H1 (cell line): ENCODE measurements at regions not wholly inside any gene's neighbourhood (a gene's known extent, or its start where the extent isn't known, plus 50 kb on each side); places are given as distances from the start of the nearest gene placed in this dataset.

Source experiments
- CTCF ChIP-seq, 3 experiments: IDR thresholded peaks; 1 replicate in 2 of 3; 2 replicates in 1 of 3; pipeline versions ENCODE4 v1.5.1 to v1.6.1; 2011; ENCODE audit warnings: low read length in 3 of 3, mild to moderate bottlenecking in 3 of 3, inconsistent platforms in 2 of 3, low read depth in 1 of 3, moderate library complexity in 1 of 3; ENCODE audit not compliant: insufficient read depth in 1 of 3; ENCODE audit errors: control extremely low read depth in 1 of 3
- EZH2 ChIP-seq: fragments of 200-600 bp; sonication (generic); IDR thresholded peaks from 2 replicates; pipeline ENCODE4 v1.7.1; 2012; ENCODE audit warnings: low read depth, mild to moderate bottlenecking, moderate library complexity, low read length, inconsistent platforms; ENCODE audit not compliant: severe bottlenecking
- HDAC2 ChIP-seq, 2 experiments: fragments of 300-600 bp in 1 of 2; sonication (generic) in 1 of 2; IDR thresholded peaks; 2 replicates each; pipeline ENCODE4 v1.6.1; 2011 to 2012; ENCODE audit warnings: low read depth in 2 of 2, low read length in 2 of 2, mild to moderate bottlenecking in 2 of 2, moderate library complexity in 2 of 2, borderline replicate concordance in 1 of 2, inconsistent platforms in 1 of 2
- MAX ChIP-seq: IDR thresholded peaks from 2 replicates; pipeline ENCODE4 v1.6.1; 2012; ENCODE audit warnings: inconsistent platforms
- POLR2AphosphoS5 ChIP-seq: IDR thresholded peaks from 2 replicates; pipeline ENCODE4 v1.6.1; 2011; ENCODE audit warnings: low read depth, low read length
- SIN3A ChIP-seq, 2 experiments: IDR thresholded peaks in 1 of 2; conservative IDR thresholded peaks in 1 of 2; 2 replicates each; pipeline ENCODE4 v1.6.1; 2011 to 2012; ENCODE audit warnings: low read length in 2 of 2, improper control_type of control experiment in 1 of 2, low read depth in 1 of 2, mild to moderate bottlenecking in 1 of 2

DNA sequence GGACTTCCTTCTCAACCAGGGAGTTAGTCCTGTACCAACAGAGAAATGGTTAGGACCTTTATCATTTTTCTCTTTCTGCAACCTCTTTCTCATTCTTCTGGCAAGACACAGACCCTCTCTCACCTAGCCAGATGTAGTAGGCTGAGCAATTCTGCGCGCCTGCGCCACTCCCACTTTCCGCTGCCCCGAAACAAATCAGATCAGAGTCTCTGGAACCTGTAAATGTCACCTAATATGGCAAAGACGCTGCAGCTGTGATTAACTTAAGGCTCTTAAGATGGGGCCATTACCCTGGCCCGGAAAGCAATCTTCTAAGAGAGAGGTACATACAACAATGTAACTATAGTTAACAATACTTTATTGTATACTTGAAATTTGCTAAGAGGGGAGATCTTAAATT, 94.3 kb upstream of the ASIC2 start:
- TF ChIP-seq MAX, result no peak
- no peak for TF ChIP-seq HDAC2 (IDR thresholded peaks at IDR 0.05; ENCODE audit: borderline replicate concordance in 1 of 2, low read depth in 2 of 2, low read length in 2 of 2)
- no peak for TF ChIP-seq SIN3A (conservative IDR thresholded peaks at IDR 0.05 in 1 of 2, IDR thresholded peaks at IDR 0.05 in 1 of 2; ENCODE audit: low read depth in 1 of 2, low read length in 2 of 2)
- TF ChIP-seq CTCF (IDR thresholded peaks at IDR 0.05; ENCODE audit: control extremely low read depth in 1 of 3, insufficient read depth in 1 of 3, low read depth in 1 of 3, low read length in 3 of 3), result no peak
- no peak for TF ChIP-seq POLR2AphosphoS5
- TF ChIP-seq EZH2, result no peak
